DMS79 treated with DMSO at 0.1 percent for 48 hours (cell line): ENCODE measurements at regions not wholly inside any gene's neighbourhood (a gene's known extent, or its start where the extent isn't known, plus 50 kb on each side); places are given as distances from the start of the nearest gene placed in this dataset.
A peak's percentile ranks its signal among the peaks of the same experiment; 100 is the strongest.

Source experiments
- DNase-seq: peaks from one replicate; lab custom pipeline; 2025; lab: John Stamatoyannopoulos, UW

DNA sequence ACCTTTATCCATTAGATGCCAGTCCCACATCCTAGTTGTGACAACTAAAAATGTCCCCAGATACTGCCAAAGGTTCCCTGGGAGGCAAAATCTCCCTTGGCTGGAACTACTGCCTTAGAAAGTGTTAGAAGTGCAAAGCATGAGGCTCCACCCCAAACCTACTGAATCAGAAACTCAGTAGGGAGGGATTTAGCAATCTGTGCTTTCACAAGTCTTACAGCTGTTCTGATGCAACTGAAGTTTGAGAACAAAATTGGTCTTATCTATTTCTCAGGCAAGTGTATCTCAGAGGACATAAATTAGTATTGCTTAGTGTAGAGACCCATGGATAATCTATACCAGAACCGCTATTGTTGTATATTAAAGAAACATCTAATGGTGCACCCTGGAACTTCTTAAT lies 70.2 kb downstream of the CLDN1 start:
- no peak for DNase-seq

DNA sequence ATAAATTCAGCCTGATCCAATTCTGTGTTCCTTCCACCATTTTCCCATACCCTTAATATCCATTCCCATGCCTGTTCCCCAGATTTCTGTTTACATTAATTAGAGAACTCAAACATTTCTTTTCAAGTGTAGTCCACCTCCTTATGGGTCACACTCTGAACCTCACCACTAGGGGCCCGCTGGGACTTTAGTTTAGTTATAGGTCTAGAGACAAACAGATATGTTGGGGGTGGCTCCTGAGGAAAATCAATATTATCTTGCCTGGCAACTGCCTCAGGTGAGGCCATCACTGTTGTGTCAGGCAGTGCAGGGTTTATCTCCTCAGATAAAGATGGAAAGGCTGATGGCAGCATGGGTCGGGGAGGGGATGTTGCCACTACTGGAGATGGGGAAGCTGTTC lies 72.8 kb downstream of the CLDN1 start:
- no peak for DNase-seq

DNA sequence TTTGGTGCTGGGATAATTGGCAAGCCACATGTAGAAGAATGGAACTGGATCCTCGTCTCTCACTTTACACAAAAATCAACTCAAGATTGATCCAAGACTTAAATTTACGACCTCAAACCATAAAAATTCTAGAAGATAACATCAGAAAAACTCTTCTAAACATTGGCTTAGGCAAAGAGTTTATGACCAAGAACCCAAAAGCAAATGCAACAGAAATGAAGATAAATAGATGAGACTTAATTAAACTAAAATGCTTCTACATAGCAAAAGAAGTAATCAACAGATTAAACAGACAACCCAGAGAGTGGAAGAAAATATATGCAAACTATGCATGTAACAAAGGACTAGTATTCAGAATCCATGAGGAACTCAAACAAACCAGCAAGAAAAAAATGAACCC lies 80.1 kb downstream of the CLDN1 start:
- DNase-seq, result no peak

DNA sequence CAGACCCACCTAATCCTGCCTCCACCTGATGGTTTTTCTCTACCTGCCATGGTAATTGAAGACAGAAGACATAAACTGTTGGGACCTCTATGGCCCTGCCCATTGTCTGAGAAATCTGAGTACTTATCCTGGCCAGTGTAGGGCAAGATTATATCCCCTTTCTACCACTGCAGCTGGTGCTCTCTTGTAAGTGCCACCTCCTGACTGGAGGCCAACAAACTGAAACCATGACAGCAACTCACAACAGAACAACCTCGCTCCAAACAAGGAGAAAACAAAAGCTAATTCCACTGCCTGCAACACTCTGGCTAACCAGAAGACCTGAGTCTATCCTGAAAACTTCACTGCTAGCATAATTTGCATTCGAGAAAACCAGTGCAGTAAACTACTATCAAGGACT lies 82.9 kb downstream of the CLDN1 start:
- DNase-seq, result no peak

DNA sequence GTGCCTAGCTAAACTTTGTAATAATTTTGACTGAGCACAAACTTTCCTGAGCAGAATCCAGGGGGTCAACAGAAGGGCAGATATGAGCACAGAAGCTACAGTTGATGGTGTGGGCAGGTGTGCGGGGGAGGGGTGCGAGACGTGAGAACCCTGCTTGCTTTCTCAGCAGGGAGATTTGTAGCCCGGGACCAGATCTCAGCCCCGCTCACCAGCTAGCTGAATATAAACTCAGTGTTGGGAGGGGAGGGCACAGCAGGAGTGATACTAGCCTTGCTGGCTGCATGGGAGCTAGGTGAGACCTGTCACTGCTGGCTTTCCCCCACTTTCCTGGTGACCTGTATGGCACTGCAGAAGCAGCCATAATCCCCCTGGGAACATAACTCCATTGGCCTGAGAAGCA lies 83.4 kb downstream of the CLDN1 start:
- DNase-seq, result no peak

DNA sequence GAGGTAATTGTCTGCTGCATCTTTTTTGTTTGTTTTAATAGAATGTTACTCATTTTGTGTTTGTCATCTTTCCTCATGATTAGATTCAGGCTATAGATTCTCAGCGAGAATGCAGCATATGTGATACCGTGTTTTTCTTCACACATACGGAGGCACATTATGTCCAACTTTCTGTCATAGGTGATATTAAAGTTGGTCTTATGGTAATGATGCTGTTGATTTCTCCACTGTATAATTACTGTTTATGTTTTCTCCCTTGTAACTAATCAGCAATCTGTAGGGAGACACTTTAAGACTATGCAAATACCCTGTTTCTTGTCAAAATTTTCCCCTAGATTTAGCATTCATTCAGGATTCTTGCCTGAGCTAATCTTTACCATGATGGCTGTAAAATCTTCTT lies 87.6 kb downstream of the CLDN1 start:
- DNase-seq, result no peak

DNA sequence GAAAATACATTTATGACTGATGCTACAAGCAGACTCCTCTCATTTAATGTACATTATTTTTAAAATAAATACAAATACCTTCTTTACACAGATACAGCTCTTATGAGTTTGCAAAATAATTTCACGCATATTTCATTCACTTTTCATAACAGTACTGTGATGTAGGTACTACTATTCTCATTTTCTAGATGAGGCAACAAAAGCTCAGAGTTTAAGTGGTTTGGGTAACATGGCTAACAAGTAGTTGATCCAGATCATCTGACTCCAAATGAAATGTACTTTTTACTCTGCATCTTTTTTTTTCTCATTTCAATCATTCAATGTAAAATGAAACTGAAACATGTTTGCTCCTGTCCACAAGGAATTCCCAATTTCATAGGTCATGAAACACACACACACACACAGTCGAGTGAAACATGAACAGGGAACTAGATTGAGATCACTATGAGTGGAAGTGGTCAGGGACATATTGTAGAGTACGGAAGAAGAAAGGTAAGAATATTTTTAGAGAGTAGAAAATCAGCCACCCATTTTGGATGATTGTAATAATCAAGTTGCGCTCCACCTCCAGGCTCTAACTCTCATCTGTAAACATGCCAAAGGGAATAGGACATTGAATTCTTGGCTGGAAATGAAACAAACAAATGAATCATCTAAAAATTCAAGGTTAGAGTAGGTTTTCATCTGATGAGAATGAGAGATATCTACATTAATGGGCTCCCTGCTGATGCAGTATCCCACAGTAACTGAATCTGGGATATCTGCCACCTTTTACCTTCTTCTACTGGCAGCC lies 92.4 kb downstream of the CLDN1 start:
- DNase-seq, result no peak

DNA sequence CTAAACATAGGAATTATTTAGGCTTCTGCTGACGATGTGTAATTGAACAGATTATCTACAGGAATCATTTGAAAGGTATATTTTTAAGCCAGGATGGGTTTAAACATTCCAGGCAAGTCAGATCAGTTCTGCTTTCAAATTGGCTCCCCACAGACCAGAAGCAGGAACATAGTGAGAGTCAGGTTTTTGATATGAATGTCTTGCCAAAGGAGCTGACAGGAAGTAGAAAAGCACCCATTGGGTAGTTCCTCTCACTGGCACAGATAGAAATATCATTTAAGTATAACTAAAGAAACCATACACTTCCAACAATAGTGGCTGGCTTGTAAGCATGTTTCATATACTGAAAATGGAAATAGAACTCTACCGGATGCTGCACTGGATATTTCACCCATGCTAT lies 95.2 kb downstream of the CLDN1 start:
- DNase-seq, result no peak

DNA sequence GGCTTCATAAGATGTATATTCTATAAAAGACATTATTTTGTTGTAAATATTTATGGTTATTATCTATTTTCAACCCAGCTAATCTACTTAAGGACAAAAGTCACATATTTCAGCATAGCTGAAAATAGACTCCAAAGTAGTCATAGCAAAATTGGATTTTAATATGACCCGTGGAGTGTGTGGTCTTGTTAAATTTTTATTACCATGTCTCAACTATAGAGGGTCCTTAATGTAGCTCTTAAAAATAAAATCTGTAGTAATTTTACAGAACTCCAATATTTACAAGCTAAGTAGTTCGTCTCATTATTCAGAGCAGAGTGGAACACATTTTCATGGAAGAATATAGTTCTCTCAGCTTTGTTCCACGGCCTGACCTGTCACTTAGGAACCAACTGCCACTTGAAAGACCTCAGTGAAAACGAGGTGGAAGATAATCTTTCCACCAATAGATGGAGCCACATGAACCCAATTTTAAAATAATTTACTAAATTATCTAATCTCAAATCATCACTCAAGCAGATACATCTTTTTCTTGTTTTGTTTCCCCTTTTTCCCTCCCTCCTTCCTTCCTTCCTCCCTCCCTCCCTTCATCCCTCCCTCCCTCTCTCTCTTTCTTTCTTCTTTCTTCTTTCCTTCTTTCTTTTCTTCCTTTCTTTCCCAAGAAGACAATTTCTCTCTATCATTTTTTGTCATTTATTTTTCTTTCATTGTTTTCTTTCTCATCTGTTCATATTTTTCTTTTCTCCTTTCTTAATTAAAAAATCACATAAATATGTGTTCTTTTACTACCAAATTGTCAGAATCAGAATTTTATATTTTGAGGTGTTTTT lies 97.2 kb downstream of the CLDN1 start:
- DNase-seq, result peak; percentile 4

DNA sequence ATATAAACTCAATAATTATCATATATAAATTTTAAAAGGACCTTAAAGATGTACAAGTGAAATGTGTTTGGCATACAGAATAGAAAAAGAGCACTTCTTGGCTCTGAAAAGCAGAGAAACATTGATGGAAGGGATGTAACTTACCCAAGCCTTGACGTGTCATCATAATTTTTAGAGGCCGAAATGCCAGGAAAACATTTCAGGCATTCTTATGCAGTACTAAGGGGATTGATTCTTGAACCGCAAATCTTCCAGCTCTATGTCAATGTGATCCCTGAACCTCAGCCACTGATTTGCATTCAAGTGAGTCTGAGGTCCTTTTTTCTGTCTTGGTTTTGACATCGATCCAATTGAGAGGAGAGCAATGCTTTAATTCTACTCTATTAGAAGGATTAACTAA lies 97.8 kb downstream of the CLDN1 start:
- no peak for DNase-seq

DNA sequence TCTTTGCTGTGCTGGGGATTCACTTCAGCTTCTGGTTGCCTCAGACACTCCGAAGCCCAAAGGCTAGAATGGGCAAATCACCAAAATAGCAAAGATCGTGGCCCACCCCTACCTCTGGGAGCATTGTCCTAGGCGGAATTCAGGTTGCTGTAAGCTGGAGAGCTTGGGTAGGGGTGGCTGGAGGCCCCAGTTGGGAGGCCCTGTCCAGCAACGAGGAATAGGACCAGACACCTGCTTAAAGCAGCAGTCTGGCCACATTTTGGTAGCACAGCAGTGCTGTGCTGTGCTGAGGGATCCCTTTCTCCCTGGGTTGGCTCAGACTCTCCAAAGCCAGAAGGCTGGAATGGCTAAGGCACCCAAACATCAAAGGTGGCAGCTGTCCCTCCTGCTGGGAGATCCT lies 99.3 kb downstream of the CLDN1 start:
- DNase-seq, result no peak

DNA sequence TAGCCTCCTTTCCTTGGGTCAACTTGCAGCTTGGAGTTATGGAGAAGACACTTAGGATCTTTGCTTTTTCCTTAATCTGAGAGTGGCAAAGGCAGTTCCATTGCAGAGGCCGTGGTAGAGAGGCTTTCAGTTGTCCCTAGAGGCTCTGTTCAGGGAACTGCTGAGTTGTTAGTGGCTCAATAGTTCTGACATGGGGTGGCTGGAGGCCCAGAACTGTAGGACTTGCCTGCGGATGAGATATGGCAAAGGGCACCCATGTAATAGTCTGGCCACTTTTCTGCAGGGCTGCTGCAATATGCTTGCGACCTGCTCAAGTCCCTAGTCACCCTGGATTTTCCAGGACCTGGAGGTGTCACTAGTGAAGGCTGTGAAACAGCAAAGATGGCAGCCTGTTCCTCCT lies 99.9 kb downstream of the CLDN1 start:
- no peak for DNase-seq

DNA sequence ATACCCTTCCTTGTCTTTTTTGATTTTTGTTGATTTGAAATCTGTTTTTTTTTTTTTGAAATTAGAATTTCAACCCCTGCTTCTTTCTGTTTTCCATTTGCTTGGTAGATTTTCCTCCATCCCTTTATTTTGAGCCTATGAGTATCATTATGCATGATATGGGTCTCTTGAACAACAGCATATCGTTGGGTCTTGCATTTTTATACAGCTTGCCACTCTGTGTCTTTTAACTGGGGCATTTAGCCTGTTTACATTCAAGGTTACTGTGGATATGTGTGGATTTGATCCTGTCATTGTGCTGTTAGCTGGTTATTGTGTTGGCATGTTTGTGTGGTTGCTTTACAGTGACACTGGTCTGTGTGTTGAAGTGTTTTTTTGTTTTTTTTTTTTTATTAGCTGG lies 99.7 kb upstream of the P3H2 start:
- DNase-seq, result no peak

DNA sequence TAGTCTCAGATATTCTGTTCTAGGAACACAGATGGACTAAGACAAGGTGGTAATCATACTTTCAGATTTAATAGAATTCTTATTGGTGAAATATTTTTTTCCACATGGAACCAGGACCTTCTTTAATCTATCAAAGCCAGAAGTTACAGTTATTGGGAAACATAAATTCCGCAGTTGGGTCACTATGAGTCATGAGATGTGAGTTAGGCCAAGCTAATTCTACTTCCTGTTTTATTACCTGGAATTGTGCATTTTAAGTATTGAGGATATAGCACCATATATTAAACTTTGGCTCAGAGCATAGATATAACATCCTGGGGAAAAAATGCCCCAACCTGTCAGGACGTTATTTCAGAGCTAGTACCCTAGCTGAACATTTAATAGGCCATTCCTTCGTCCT lies 96.4 kb upstream of the P3H2 start:
- DNase-seq, result no peak

DNA sequence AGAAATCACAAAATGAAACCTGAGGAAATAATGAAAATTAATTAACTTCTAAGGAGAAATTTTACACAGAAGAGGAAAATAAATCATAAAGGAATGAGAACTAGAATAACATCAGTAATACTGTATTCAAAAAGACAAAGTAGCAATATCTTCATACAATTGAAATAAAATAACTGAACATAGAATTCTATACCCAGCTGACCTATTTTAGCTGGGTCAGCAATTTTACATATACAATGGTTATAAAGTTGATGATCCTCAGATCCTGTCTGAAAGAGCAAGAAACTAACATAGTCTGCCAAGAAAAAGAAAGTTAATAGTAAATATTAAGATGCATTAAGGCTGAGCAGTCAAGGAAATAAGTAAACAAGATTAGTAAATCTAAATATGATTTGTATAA lies 93.0 kb upstream of the P3H2 start:
- no peak for DNase-seq

DNA sequence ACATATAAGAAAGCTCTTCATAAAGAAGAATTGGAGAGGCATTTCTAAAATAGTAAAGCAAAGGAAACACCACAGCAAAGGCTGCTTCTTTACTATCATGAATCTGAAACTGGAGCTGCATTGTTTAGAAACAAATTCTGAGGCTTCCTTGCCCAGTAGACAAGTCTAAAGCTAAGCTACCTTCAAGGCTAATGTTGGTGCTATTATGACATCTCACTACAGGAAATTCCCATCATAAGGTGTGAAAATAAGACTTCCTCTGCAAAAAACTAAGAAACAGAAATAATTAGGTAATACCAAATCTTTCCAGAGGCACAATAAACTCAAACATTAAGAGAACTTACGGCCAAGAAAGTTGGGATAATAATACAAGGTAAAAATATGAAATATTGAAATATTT lies 89.9 kb upstream of the P3H2 start:
- no peak for DNase-seq

DNA sequence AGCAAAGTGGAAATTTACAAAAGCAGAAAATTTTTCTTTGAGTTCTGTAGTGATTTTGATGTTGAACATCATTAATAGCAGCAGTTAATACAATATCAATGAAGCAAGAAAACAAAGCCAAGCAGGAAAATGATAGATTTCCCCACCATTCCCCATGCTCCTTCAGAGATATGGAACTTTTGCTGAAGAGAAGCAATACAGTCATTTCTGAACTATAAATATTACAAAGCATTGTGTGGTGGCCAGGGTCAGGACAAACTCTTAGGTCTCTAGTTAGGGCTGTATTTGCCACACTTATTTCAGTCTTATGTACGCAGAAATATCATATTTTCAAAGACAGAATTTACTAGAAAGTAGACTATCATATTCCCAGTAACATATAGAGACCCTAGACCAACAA lies 88.8 kb upstream of the P3H2 start:
- no peak for DNase-seq

DNA sequence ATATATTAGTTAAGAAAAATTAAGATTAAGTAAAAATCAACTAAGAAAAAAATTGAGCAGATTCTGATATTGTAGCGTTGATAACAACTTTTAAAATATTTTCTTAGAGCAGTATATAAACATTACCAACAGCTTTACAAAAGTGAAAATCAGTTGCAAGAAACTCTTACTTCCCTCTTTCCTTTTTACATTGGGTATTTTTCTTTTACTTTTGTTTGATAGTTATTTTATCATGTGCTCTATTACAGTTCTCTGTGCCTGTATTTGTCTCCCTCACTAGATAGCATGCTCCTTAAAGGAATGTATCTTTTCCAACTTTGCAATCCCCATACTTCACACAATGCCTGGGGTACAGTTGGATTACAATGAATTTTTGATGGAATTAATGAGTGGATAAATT lies 87.5 kb upstream of the P3H2 start:
- DNase-seq, result no peak

DNA sequence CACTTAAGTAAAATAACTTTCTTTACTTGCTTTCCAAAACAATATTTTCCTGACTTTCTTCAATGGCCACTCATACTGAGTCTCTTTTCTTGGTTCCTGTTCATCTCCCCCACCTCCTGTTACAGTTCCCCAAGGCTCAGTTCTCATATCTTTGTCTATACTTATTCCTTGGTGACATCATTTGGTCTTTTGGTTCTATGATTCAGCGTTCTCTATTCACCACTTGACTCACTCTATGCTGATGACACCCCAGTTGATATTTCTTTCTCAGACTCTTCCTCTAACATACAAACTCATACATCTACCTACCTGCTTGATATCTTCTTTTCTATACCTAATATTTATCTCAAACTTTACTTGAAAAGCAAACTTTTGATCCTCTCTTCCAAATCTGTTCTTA lies 85.0 kb upstream of the P3H2 start:
- no peak for DNase-seq

DNA sequence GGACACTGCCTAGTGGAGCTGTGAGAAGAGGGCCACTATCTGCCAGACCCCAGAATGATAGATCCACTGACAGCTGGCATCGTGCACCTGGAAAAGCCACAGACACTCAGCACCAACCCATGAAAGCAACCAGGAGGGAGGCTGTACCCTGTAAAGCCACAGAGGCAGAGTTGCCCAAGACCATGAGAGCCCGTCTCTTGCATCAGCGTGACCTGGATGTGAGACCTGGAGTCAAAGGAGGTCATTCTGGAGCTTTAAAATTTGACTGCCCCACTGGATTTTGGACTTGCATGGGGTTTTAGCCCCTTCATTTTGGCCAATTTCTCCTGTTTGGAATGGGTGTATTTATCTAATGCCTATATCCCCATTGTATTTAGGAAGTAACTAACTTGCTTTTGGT lies 83.5 kb upstream of the P3H2 start:
- no peak for DNase-seq

DNA sequence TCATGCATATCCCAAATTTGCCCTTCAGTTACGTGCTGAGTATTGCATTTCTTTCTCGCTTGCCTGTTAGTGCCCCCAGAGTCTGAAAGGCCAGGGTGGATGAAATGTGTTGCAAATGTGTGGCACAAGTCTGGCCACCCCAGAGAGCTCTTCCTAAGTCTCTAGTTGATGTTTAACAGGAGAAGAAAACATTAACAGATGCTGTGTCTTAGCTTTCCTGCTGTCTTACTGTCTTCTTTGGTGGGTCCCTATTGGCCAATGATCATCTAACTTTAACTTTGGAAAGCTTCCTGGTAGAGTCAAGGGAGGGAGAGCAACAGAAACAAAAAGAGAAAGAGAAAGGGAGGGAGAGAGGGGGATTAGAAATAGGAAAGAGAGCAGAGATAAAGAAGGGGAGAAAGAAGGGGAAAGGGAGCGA lies 76.7 kb upstream of the P3H2 start:
- DNase-seq, result no peak

DNA sequence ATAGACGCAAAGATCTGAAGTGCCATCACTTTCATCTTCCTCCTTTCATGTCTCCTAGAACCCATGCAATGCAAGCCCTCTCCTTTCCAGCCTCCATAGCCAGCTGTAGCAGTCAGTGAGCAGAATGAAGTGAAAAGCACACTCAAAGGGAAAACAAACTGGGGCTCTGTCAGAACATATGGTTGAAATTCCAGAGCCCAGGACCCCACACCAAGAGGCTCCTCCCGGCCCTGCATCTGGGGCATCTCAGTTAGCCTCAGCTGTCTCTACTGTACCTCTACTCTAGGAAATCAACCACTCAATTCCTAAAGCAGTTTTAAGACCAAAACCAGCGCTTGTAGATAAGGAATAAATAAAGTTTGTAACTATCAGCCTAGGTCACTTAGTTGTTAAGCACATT lies 73.8 kb upstream of the P3H2 start:
- no peak for DNase-seq

DNA sequence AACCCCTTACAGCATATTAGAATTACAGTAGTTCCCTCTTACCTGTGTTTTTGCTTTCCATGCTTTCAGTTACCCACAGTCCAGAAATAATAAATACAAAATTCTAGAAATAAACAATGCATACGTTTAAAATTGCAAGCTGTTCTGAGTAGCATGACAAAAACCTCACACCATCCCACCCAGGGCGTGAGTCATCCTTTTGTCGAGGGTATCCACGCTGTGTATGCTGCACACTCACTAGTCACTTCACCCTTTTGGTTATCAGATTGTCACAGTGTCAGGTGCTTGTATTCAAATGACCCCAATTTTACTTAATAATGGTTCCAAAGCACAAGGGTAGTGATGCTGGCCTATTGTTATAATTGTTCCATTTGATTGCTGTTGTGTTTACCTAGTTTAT lies 72.5 kb upstream of the P3H2 start:
- DNase-seq, result no peak

DNA sequence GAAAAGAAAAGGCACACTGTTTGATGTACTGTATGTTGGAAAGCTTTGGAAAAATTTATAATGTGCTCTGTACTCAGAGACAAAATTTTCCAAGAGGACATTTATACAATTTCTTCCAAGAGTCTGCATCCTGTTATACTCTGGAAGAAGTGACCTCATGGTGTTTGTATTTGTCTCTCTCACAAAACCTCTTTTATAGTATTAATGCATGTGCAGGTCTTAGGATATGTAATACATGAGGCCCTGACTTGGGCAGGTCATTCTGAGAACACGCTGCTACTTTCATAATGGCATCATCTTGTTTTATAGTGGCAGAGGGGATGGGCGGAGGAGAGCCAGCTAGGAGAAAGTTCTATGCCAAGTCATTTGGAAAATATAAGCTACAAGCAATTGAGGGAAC lies 72.0 kb upstream of the P3H2 start:
- DNase-seq, result no peak
